Colonic mucosa (tissue), 4 donors: ENCODE measurements at regions not wholly inside any gene's neighbourhood (a gene's known extent, or its start where the extent isn't known, plus 50 kb on each side); places are given as distances from the start of the nearest gene placed in this dataset.

Source experiments
- DNase-seq: peaks from one replicate; pipeline ENCODE4 v3.0.0-alpha.2; 2020
- H3K27ac ChIP-seq: fragments of 200-600 bp; one replicate; pipeline ENCODE4 v1.8.0; 2021
- H3K27me3 ChIP-seq: fragments of 200-600 bp; one replicate; pipeline ENCODE4 v1.8.0; 2021
- H3K36me3 ChIP-seq: fragments of 200-600 bp; one replicate; pipeline ENCODE4 v1.8.0; 2021
- H3K4me1 ChIP-seq: fragments of 200-600 bp; one replicate; pipeline ENCODE4 v1.8.0; 2021; ENCODE audit warnings: mild to moderate bottlenecking
- H3K4me3 ChIP-seq: fragments of 200-600 bp; one replicate; pipeline ENCODE4 v1.8.0; 2021
- H3K9ac ChIP-seq, 2 donors: one replicate each; pipeline ENCODE4 v1.7.0; 2013; ENCODE audit warnings: control low read depth in 2 of 2, low read depth in 2 of 2, low read length in 2 of 2
- H3K9me3 ChIP-seq: fragments of 200-600 bp; one replicate; pipeline ENCODE4 v1.8.0; 2021
- intact Hi-C: fragments of 100-400 bp; cut with DNase I; formaldehyde crosslinking; loops from one replicate; pipeline ENCODE4 v1.14.1; 2022
- TF ChIP-seq, protein P1 (sequence below): fragments of 200-600 bp; IDR thresholded peaks from one replicate; pipeline ENCODE4 v1.8.0; 2022; ENCODE audit warnings: antibody characterized with exemption, mild to moderate bottlenecking
- donor health status: healthy.
- donor health status: DM: no; HTN: no; CAD: no.
- donor health status: DM: no; HTN: no; CAD: no.

DNA sequence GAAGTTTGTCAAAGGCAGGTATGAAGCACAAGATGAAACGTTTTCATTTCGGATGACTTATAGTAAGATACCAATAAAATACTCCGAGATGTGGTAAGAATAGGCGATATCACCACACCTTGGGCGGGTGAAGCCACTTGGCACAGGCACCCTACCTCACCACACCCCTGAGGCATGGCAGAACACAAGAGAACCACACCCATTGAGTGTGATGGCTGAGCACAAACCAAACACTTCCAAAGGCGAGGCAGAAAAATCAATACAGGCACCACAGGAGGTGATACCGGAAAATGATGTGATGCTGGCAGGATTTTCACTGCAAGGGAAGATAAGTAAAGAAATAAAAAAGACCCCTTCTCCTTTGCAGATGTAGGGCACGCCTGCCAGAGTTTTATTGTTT lies 332.9 kb upstream of the PRDM1 start:
- Histone ChIP-seq H3K4me1 (peaks cover 9% of the 10 kb centered on the region), H3K9me3 (no peaks in the 10 kb centered on the region), H3K4me3 (no peak overlapping the region), H3K9ac (no peak overlapping the region), H3K27me3 (no peaks in the 10 kb centered on the region), H3K36me3 (no peaks in the 10 kb centered on the region), H3K27ac (peak overlapping the region; percentile 58)
- intact Hi-C loops = no loop called here
- DNase-seq = peak; percentile 85
- TF ChIP-seq, protein P1, sequence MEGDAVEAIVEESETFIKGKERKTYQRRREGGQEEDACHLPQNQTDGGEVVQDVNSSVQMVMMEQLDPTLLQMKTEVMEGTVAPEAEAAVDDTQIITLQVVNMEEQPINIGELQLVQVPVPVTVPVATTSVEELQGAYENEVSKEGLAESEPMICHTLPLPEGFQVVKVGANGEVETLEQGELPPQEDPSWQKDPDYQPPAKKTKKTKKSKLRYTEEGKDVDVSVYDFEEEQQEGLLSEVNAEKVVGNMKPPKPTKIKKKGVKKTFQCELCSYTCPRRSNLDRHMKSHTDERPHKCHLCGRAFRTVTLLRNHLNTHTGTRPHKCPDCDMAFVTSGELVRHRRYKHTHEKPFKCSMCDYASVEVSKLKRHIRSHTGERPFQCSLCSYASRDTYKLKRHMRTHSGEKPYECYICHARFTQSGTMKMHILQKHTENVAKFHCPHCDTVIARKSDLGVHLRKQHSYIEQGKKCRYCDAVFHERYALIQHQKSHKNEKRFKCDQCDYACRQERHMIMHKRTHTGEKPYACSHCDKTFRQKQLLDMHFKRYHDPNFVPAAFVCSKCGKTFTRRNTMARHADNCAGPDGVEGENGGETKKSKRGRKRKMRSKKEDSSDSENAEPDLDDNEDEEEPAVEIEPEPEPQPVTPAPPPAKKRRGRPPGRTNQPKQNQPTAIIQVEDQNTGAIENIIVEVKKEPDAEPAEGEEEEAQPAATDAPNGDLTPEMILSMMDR = no peak

DNA sequence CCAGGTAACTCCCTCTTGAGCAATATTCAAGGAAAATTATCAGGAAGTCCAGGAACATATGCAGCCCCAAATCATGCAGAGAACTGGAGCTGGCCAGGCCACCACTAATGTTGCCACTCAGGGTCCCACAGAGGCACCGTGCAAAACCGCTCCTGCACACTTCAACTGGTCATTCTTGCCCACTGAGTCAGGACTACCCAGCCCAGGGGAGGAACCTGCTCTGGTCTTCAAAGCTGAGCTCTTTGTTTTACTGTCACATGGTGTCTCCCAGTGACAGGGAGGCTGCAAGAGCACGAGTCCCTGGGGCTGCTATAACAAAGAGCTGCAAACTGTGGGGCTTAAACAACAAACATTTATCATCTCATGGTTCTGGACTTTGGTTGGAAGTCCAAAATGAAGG lies 336.0 kb upstream of the PRDM1 start:
- Histone ChIP-seq H3K4me3 (no peak overlapping the region), H3K27me3 (no peaks in the 10 kb centered on the region), H3K36me3 (no peaks in the 10 kb centered on the region), H3K4me1 (peaks cover 9% of the 10 kb centered on the region), H3K27ac (no peak overlapping the region), H3K9me3 (no peaks in the 10 kb centered on the region), H3K9ac (no peak overlapping the region)
- intact Hi-C loops = no loop called here
- TF ChIP-seq, protein P1 = no peak
- no peak for DNase-seq

DNA sequence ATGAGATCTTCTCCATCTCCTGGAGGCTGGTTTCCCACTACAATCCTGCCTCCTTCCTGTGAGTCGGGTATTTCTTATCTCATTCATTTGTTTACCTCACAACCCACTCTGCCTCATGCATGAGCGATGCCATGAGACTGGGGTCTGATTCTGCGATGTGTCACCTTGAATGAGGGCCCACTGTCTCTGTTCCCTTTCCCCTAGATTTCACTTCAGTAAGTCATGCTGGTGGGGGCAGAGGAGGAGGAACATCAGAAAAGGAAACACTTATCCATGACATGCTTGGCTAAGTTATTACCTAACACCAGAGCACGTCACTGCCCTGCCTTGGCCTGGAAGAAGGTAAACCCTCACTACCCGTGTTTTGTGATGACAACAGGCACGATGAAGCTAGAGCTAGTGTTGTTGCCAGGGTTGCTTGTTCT lies 337.4 kb upstream of the PRDM1 start:
- Histone ChIP-seq H3K9ac (no peak overlapping the region), H3K27ac (no peak overlapping the region), H3K36me3 (no peaks in the 10 kb centered on the region), H3K27me3 (no peaks in the 10 kb centered on the region), H3K9me3 (no peaks in the 10 kb centered on the region), H3K4me1 (peaks cover 6% of the 10 kb centered on the region), H3K4me3 (no peak overlapping the region)
- TF ChIP-seq, protein P1 = no peak
- intact Hi-C loops = no loop called here
- no peak for DNase-seq

DNA sequence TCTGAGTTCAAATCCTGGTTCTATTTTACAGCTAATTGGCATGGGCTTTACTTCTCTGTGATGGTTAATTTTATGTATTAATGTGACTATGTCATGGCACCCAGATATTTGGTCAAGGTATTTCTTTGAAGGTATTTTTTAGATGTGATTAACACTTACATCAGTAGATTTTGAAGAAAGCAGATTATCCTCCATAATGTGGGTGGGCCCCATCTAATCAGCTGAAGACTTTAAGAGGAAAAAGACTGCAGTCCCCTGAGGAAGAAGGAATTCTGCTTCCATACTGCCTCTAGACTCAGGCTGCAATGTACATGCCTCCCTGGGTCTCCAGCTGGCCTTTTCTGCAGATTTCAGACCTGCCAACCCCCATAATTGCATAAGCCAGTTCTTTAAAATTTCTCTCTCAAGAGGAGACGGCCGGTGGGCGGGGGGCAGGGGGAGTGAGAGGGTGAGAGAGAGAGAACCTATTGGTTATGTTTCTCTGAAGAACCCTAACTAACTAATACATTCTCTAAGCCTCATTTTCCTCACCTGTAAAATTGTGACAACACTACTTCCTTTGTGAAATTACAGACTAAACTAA lies 338.2 kb upstream of the PRDM1 start:
- Histone ChIP-seq H3K36me3 (no peaks in the 10 kb centered on the region), H3K27me3 (no peaks in the 10 kb centered on the region), H3K27ac (no peak overlapping the region), H3K4me1 (peaks cover 4% of the 10 kb centered on the region), H3K9me3 (no peaks in the 10 kb centered on the region), H3K4me3 (no peak overlapping the region), H3K9ac (no peak overlapping the region)
- no peak for DNase-seq
- intact Hi-C loops = no loop called here
- TF ChIP-seq, protein P1 = no peak

DNA sequence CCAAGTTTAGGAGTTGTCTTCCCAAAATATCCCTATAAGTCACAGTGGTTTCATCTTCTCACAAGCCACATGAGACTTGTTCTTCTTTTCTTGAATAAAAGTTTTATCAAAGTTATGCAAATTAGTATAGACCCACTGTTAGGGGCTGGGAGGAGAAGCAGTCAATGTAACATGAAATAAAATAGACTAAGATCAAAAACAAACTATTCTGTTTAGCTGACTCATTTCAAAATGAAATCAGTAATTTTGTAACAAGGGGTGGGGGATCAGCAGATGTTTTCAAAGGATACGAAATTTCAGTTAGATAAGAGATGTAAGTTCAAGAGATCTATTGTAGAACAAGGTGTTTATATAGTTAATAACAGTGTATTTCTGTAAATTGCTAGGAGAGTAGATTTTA lies 339.6 kb upstream of the PRDM1 start:
- Histone ChIP-seq H3K27ac (no peak overlapping the region), H3K4me3 (no peak overlapping the region), H3K9me3 (no peaks in the 10 kb centered on the region), H3K27me3 (no peaks in the 10 kb centered on the region), H3K36me3 (no peaks in the 10 kb centered on the region), H3K9ac (no peak overlapping the region), H3K4me1 (no peaks in the 10 kb centered on the region)
- no peak for DNase-seq
- TF ChIP-seq, protein P1 = no peak
- intact Hi-C loops = no loop called here

DNA sequence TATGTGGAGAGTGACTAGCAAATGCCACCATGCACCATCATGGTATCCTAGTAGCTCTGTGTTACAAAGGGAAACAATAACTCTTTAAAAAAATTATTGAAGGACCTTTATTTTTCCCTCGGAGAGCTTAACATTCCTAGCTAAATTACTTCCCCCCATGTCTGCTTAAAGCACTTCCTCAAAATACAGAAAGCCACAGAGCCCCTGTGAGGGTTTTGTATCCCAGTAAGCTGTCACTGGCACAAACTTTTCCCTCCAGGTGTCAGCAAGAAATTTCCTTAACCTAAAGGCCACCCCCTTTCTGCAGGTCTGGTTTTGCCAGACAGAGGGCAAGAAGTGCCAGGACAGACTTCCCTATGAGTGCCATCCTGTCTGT lies 340.0 kb upstream of the PRDM1 start:
- no peak for DNase-seq
- Histone ChIP-seq H3K4me3 (no peak overlapping the region), H3K27ac (no peak overlapping the region), H3K36me3 (no peaks in the 10 kb centered on the region), H3K27me3 (no peaks in the 10 kb centered on the region), H3K4me1 (no peaks in the 10 kb centered on the region), H3K9me3 (no peaks in the 10 kb centered on the region), H3K9ac (no peak overlapping the region)
- intact Hi-C loops = no loop called here
- TF ChIP-seq, protein P1 = no peak
